ENCODE measurements at regions not wholly inside any gene's neighbourhood (a gene's known extent, or its start where the extent isn't known, plus 50 kb on each side); places are given as distances from the start of the nearest gene placed in this dataset.

DNA sequence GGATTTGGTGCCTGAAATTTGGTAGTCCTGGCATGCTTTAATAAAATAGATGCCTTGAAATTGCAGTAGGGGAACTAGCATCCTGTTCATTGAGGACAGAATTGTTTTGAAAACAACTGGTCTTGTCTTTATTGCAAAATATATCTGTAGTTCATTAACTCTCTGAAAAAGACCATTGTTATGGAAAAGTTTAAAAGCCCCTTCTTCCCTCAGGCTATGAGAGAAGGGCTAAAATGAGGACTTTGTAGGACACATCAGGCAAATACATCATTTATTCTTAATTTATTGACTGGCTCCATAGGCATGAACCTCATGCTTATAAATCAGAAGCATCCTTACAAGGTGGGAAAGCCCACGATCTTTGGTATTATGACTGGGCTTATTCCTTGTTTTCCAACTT, 221.0 kb upstream of the CBLB start:
- TF ChIP-seq, protein P1, sequence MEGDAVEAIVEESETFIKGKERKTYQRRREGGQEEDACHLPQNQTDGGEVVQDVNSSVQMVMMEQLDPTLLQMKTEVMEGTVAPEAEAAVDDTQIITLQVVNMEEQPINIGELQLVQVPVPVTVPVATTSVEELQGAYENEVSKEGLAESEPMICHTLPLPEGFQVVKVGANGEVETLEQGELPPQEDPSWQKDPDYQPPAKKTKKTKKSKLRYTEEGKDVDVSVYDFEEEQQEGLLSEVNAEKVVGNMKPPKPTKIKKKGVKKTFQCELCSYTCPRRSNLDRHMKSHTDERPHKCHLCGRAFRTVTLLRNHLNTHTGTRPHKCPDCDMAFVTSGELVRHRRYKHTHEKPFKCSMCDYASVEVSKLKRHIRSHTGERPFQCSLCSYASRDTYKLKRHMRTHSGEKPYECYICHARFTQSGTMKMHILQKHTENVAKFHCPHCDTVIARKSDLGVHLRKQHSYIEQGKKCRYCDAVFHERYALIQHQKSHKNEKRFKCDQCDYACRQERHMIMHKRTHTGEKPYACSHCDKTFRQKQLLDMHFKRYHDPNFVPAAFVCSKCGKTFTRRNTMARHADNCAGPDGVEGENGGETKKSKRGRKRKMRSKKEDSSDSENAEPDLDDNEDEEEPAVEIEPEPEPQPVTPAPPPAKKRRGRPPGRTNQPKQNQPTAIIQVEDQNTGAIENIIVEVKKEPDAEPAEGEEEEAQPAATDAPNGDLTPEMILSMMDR (IDR thresholded peaks at IDR 0.05): no peak
- Histone ChIP-seq H3K4me3 (ENCODE audit: low read depth in 1 of 2, low read length in 1 of 2) (no peak overlapping the region), H3K27ac (no peak overlapping the region), H3K27me3 (no peaks in the 10 kb centered on the region), H3K4me1 (ENCODE audit: control insufficient read depth in 1 of 2, insufficient read depth in 1 of 2, low read depth in 1 of 2, low read length in 1 of 2) (no peaks in the 10 kb centered on the region), H3K9me3 (no peaks in the 10 kb centered on the region), H3K36me3 (no peaks in the 10 kb centered on the region)

DNA sequence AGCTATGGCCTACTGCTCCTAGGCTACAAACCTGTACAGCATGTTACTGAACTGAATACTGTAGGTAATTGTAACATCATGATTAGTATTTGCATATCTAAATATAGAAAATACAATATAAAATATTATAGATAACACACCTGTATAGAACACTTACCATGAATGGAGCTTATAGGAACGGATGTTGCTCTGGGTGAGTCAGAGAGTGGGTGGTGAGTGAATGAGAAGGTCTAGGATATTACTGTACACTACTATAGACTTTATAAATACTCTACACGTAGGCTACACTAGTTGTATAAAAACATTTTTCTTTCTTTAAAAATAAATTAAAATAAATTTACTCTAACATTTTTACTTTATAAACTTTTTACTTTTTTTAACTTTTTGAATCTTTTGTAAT, 224.0 kb upstream of the CBLB start:
- Histone ChIP-seq H3K36me3 (no peaks in the 10 kb centered on the region), H3K27ac (no peak overlapping the region), H3K4me3 (ENCODE audit: low read depth in 1 of 2, low read length in 1 of 2) (no peak overlapping the region), H3K4me1 (ENCODE audit: control insufficient read depth in 1 of 2, insufficient read depth in 1 of 2, low read depth in 1 of 2, low read length in 1 of 2) (no peaks in the 10 kb centered on the region), H3K27me3 (no peaks in the 10 kb centered on the region), H3K9me3 (no peaks in the 10 kb centered on the region)
- TF ChIP-seq, protein P1 (IDR thresholded peaks at IDR 0.05): no peak

DNA sequence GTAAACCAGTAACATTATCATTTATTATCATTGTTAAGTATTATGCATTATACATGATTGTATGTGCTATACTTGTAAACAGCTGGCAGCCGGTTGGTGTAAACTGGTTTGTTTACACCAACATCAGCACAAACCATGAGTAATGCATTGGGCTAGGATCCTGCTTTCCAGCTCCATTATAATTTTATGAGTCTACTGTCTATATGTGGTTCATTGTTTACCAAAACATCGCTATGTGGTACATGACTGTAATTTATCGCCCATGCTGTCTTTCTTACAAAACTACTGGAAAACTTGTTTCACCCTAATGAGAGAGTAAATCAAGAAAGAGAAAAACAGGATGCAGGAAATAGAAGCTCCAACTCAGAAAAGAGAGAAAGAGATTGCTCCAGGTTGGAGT, 224.8 kb upstream of the CBLB start:
- Histone ChIP-seq H3K36me3 (no peaks in the 10 kb centered on the region), H3K9me3 (no peaks in the 10 kb centered on the region), H3K27me3 (no peaks in the 10 kb centered on the region), H3K4me1 (ENCODE audit: control insufficient read depth in 1 of 2, insufficient read depth in 1 of 2, low read depth in 1 of 2, low read length in 1 of 2) (no peaks in the 10 kb centered on the region), H3K4me3 (ENCODE audit: low read depth in 1 of 2, low read length in 1 of 2) (no peak overlapping the region), H3K27ac (no peak overlapping the region)
- TF ChIP-seq, protein P1 (IDR thresholded peaks at IDR 0.05): no peak

DNA sequence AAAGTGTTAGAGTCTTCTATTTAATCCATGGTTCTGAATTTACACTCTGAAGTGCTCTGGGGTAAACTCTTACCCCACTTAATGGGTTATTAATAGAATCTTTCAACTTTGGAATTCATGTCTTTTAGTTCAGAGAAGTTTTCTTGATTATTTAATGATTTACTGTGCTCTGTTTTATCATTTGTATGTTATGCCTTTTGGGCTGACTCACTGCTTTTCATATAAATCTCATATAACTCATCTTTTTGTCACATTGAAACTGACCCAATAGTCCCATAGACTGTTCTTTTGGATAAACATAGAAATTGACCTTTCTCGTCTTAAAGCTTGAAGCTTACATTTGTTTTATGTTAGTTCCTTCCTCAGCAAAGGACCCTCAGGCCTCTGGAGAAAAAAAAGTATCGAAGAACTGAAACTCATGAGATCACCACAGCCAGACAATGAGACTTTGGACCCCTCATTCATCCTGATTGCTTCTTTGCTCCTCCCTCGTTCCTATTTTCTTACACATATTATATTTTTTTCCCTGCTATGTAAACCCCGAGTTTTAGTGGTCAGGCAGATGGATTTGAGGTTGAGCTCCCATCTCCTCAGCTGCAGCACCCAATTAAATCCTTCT, 229.1 kb upstream of the CBLB start:
- Histone ChIP-seq H3K36me3 (no peaks in the 10 kb centered on the region), H3K9me3 (no peaks in the 10 kb centered on the region), H3K4me1 (ENCODE audit: control insufficient read depth in 1 of 2, insufficient read depth in 1 of 2, low read depth in 1 of 2, low read length in 1 of 2) (no peaks in the 10 kb centered on the region), H3K27ac (no peak overlapping the region), H3K27me3 (no peaks in the 10 kb centered on the region), H3K4me3 (ENCODE audit: low read depth in 1 of 2, low read length in 1 of 2) (no peak overlapping the region)
- TF ChIP-seq, protein P1 (IDR thresholded peaks at IDR 0.05): no peak

DNA sequence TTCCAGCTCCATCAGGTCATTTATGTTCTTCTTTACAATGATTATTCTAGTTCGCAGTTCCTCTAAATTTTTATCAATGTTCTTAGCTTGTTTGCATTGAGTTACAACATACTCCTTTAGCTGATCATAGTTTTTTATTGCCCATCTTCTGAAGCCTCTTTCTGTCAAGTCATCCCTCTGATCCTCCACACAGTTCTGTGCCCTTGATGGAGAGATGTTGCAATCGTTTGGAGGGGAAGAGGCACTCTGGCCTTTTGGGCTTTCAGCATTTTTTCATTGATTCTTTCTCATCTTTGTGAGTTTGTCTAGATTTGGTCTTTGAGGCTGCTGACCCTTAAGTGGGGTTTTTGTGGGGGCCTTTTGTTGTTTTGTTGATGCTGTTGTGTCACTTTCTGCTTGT, 234.6 kb upstream of the CBLB start:
- Histone ChIP-seq H3K27ac (no peak overlapping the region), H3K36me3 (no peaks in the 10 kb centered on the region), H3K9me3 (no peaks in the 10 kb centered on the region), H3K4me1 (ENCODE audit: control insufficient read depth in 1 of 2, insufficient read depth in 1 of 2, low read depth in 1 of 2, low read length in 1 of 2) (no peaks in the 10 kb centered on the region), H3K27me3 (no peaks in the 10 kb centered on the region), H3K4me3 (ENCODE audit: low read depth in 1 of 2, low read length in 1 of 2) (no peak overlapping the region)
- TF ChIP-seq, protein P1 (IDR thresholded peaks at IDR 0.05): no peak

DNA sequence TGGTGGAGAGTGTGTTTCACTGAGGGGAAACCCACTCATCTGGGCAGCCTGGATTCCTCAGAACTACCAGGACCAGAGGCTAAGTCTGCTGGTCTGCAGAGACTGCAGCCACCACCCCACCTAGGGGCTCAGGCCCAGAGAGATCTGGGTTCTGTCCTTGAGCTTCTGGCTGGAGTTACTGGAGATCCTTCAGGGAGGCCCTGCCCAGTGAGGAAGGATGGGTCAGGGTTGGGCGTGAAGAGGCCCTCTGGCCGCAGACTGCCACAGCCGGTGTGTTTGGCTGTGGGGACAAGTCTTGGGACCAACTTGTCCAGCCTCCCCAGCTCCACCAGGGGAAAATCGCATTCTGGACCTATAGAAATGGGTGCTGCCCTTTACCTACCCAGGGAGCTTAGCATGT, 235.3 kb upstream of the CBLB start:
- Histone ChIP-seq H3K27ac (no peak overlapping the region), H3K27me3 (no peaks in the 10 kb centered on the region), H3K9me3 (no peaks in the 10 kb centered on the region), H3K4me1 (ENCODE audit: control insufficient read depth in 1 of 2, insufficient read depth in 1 of 2, low read depth in 1 of 2, low read length in 1 of 2) (no peaks in the 10 kb centered on the region), H3K4me3 (ENCODE audit: low read depth in 1 of 2, low read length in 1 of 2) (no peak overlapping the region), H3K36me3 (no peaks in the 10 kb centered on the region)
- TF ChIP-seq, protein P1 (IDR thresholded peaks at IDR 0.05): no peak

Data from neutrophil (primary cell).